NCI-H1930 (cell line): ENCODE measurements at regions not wholly inside any gene's neighbourhood (a gene's known extent, or its start where the extent isn't known, plus 50 kb on each side); places are given as distances from the start of the nearest gene placed in this dataset.
"Not testable (repeated sequence)": the region's sequence is repeated elsewhere in the genome, so short reads cannot be mapped to it uniquely, and the experiment has no call there.

Source experiments
- DNase-seq, 2 experiments: peaks; one replicate each; lab custom pipeline; 2025; lab: John Stamatoyannopoulos, UW

DNA sequence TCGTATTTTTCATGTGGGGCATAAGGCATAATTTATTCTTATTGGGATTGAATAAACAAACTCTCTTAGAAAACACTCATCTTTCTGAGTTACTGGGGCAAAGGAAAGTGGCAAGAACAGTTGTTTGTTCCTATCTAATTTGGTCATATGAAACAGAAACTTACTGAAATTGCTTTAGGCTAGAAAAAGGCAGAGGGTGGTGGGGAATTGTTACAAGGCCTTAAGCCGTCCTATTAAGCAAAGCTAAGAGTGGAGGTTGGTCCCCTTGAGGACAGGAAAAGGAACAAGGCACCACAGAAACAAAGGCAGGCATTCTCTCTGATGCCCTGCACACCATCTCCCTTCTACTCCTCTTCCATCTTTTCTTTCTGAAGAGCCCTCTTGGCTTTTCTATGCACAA lies 830.9 kb downstream of the EDEM1 start:
- DNase-seq, result no peak

DNA sequence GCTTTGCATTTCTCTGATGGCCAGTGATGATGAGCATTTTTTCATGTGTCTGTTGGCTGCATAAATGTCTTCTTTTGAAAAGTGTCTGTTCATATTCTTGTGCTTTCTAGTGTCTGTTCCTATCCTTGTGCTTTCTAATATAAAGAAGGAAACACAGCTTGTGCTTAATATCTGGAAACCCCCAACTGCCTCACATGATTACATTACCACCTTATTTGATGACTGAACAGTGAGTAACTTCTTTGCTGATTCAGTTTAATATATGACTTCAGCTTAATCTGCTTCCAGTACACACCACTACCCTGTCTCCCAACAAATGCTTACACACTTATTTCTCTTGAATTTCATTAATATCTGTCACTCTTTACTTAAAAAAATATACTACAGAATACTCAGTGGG lies 835.1 kb downstream of the EDEM1 start:
- DNase-seq, result no peak

DNA sequence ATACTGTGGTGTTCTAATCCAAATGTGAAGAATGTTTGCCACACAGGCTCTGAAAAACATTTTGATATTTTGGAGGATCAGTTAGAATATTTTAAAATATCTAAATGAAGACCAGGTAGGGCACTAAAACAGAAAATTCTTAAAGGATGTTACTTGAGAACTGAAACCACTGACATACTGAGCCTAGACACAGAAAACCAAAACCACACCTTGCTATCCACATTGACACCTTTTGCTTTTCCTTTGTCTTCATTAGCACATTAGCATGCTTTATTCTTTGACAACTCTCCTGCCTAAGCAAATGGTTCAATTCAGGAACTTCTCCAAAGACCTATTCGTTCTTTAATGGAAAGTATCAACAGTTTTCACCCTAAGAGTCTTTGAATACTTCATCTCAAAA lies 835.9 kb upstream of the GRM7 start:
- DNase-seq, result no peak

DNA sequence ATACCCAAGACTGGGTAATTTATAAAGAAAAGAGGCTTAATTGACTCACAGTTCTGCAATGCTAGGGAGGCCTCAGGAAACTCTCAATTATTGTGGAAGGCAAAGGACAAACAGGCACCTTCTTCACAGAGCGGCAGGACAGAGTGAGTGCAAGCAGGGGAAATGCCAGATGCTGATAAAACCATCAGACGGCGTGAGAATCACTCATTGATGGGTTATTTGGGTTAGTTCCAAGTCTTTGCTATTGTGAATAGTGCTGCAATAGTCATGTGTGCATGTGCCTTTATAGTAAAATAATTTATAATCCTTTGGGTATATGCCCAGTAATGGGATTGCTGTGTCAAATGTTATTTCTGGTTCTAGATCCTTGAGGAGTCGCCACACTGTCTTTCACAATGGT lies 830.3 kb upstream of the GRM7 start:
- not testable (repeated sequence) for DNase-seq

DNA sequence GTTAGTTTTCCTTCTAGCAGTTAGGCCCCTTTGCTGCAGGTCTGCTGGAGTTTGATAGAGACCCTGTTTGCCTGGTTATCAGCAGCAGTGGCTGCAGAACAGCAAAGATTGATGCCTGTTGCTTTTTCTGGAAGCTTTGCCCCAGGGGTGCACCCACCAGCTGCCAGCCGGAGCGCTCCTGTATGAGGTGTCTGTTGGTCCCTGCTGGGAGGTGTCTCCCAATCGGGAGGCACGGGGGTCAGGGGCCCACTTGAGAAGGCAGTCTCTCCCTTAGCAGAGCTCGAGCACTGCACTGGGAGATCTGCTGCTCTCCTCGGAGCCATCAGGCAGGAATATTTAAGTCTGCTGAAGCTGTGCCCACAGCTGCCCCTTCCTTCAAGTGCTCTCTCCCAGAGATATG lies 825.3 kb upstream of the GRM7 start:
- no peak for DNase-seq

GRCh38 chr3:6039971-6040370 lies 820.9 kb upstream of the GRM7 start:
- DNase-seq, result no peak

- DNase-seq, result no peak
Observed at GRCh38 chr3:6041894-6042293, 819.0 kb upstream of the GRM7 start.

DNA sequence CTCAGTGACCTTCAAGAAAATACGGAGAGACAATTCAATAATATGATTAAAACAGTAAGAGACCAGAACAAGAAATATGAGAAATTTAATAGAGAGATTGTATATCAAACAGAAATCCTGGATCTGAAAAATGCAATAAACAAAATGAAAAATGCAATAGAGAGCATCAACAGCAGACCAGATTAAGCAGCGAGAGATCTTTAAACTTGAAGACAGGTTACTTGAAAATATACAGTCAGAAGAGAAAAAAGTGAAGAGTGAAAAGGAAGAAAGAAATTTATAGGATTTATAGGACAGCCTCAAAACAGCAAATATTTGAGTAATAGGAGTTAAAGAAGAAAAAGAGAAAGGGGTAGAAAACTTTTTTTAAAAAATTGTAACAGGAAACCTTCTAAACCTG lies 813.9 kb upstream of the GRM7 start:
- no peak for DNase-seq

DNA sequence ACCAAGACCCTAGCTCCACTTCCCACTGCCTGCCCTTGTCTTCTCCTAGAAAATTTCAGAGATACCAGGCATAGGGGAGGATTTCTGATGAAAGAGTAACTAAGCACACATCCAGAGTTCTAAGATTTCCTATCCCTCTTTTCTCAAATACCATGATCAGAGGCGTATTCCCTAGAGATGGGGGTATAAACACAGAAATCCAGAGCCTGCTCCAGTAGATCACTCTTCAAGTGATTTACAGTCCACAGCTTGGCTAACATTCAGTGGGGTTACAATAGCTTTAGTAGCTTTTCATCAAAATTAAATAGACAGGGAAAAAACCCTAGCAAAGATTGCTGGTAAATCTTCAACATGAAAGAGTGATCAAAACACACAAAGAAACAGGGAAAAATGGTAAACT lies 800.7 kb upstream of the GRM7 start:
- no peak for DNase-seq

DNA sequence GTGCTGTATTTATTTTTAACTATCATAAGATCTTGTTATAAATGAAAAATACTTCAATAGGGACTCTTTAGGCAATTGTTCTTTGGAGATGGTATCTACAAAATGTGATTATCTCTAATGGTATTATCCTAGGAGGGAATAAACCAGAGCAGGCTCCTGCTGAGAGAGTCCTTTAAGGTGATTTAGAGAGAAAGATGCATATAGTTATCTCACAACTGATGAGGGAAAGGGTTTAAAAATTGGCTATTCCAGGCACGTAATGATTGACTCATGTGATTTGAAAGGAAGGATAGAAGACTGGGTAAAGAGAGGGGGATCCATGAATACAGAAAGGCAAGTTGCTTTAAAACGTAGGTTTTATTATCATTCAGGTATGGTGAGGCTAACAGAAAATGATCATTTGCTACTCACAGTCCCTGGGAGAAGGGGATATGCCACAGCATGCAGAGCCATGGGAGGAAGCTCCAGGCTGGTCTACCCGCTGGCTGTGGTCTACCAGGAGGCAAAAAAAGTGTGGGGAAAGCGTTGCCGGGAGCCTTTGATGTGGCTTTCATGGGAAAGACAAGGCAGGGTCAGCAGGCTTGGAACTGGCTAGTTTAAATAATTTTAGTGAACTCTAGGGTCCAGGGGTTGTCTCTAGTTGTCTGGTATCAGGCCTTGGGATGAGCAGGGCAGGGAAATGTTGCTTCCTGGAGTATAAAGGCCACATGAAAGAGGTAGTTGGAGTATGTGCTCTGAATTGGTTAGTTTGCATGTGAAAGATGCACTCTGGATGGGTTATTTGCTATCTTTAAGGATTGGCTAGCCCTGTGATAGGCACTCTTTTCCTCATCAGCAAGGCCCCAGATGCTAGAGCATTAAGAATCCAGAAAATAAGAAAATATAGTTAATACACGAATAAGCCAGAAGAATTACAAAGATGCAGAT lies 798.4 kb upstream of the GRM7 start:
- DNase-seq, result no peak

GRCh38 chr3:6066397-6066796 lies 794.5 kb upstream of the GRM7 start:
- DNase-seq, result no peak

DNA sequence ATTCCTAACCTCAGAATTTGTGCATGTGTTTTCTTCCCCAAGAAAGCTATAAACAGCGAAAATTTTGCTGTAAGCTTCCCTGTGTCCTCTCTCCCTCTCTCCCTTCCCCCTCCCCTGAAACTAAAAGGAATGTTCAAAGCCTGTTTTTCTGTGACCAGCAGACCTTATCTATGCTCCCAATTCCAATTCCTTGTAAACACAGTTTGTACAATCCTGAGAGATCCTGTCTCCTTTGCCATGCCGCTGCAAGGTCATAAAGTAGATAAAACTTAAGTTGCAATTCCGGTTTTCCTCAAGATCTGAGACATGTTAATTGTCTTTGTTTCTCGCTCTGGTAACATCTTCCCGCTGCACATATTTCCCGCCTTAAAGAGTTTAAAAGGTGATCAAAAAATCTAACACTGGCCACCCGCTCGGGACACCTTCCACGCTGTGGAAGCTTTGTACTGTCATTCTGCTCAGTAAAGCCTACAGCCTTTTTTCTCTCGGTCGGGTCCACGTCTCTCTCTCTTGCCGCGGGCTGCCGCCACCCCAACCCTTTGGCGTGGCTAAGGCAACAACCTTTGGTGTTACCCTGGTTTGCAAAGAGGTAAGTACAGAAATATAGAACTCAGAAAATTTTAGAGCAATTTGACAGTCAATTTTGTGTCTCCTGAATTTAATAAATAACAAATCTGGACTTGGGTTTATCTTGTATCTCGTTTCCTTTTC lies 793.9 kb upstream of the GRM7 start:
- DNase-seq, result not testable (repeated sequence)

DNA sequence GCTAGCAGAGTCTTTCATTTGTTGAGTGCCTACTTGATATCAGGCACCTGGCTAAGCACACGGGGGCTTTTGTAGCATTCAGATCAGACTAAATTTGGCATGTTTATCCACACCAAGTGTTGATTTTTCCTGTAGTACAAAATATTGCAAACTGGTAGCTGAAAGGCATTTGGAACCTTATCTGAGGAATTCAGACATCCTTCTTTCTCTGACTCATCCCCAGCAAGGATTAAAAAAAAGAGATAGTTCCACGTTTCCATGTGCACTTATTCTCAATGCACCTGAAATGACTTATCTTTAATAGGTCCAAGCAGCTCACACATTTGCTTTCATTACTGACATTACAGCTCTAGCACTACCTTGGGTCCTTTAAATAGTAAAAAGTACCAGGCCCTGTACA lies 786.0 kb upstream of the GRM7 start:
- no peak for DNase-seq

DNA sequence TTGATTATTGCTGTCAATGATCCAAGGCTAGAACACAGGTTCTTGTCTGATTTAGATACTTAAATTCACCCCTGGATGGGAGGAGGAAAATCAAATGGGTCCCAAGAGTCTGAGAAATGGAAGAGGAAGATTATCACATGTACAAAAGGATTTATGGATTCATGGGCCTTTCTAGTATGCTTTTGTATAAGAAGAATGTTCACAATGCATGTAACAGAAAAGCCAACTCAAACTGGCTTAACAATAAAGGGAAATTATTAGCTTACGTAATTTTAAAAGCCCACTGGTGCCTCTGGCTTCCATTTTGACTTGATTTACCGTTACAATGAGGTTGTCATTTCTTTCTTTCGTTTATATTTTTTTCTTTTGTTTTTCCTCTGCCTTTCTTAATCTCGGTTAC lies 782.5 kb upstream of the GRM7 start:
- DNase-seq, result no peak

DNA sequence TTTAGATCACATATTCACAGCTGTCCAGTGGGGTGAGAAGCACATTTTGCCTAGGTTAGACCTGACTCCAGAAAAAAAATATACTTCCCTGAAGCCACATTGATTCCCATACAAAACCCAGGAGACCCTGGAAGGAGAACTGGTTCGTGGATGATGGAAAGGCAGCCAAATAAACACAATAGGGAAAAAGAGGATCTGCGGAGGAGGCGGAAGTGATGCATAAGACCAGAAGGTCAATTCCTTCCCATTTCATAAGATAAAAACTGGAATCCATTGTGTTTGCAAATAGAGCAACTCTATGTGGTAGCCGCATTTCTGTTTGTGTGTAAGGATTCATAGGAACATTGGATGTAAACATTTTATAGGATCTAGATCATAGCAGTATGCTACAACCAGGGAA lies 781.9 kb upstream of the GRM7 start:
- no peak for DNase-seq

- DNase-seq, result no peak
Observed at GRCh38 chr3:6079561-6080179, 781.2 kb upstream of the GRM7 start.

DNA sequence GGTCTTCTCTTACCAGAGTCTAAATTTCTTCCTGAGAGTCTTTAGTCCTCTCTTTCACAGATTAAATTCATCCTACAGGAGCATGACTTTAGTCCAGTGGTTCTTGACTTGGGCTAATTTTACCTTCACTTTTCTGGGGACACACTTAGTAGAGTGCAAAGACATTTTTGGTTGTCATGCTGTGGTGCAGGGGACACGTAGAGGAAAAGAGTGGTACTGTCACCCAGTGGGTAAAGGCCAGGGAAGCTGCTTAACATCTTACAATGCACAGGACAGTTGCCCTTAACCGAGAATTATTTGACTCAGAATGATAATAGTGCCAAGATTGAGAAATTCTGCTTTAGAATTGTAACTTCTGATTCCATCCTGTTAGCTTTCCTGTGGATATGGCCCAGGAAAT lies 772.5 kb upstream of the GRM7 start:
- DNase-seq, result no peak

DNA sequence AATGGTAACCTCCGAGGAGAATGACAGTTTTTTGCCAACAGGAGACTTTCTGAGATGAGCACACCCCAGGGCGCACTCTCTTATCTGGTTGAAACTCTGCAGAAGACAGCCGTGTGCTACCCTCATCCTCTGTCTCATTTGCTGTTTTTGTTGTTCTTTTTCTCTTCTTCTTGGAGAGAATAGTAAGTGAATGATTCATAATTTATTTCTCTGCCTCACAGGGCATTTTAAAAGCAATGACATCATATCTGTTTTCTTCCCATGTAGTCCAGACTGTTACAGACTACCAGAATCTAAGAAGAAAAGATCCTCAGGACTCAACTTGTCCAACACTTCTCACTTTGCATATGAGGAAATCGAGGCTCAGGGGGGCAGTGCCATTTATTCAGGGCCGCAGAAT lies 771.1 kb upstream of the GRM7 start:
- no peak for DNase-seq

DNA sequence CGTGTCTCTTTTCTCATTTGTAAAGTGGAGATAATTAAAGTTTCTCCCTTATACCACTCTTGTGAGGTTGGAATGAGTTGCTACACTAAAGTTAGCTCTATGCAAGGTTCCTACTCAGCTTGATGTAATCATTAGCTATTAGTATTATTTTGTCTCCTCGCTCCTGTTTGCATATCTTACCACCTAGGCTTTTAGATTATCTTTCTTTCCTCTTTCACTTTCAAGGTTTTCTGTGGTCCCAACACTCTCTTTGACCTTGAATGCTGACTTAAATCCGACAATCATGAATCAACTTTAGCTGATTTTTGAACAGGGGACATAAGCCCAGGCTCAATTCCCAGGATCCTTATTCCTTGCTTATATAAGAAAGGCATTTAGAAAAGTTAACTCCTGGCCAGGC lies 769.7 kb upstream of the GRM7 start:
- DNase-seq, result no peak

DNA sequence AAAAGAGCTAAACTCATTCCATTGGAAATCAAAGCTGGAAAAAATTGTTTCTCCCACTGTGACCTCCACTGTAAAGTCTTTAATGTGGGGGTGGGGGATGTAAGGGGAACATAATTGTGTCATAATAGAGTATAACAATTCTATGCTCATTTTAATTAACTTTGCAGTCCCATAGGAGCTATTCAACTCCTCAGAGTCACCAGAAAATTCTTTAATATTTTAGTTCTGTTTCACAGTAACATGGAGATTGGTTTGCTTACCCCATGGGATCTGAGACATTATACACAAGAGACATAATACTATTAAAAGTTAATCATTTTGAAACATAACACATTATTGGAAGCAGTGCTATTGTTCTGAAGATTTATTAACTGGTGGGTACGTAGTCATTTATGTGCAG lies 765.9 kb upstream of the GRM7 start:
- no peak for DNase-seq

- DNase-seq, result no peak
Observed at GRCh38 chr3:6097021-6097420, 763.9 kb upstream of the GRM7 start.

DNA sequence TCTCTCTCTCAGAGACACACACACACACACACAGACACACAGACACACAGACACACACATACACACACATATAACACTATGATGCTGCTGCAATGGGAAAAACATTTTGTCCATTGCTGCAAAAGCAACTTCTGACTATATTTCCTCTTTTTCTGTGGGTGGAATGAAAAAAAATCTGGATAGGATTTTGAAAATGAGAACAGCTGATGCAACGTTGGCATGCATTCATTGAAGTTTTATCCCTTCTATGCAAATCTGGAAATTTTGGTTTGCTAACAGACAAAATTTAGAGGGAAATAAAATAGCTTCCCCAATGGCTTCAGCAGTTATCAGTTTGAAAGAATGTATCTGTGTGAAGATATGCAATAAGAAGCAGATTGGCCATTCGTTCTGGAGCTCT lies 763.4 kb upstream of the GRM7 start:
- no peak for DNase-seq

DNA sequence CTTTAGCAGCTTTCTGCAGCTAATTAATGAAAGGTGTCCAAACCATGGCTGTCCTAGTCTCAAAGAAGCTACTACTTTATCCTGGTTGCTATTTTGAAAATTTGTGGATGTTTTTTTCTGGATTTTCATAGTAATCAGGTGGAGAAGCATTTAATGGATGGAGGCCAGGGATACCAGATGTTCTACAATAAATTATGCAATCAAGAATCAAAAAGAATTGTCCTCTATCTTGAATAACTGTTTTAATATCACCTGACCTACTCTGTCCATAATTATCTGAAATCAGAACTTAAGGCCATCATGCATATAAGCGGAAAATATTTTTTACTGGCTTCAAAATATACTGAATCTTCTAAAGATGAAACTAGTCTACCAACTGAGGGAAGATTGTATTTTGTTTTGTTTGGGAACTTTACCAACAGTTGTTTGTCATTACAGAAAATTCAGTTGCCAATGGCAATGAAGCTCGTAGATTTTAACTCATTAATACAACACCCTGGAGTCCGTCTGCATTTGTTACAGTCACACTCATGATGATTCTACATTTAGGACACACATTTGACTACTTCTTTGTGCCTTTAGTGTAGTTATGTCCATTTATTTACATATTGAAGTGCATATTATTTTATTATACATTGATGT lies 762.3 kb upstream of the GRM7 start:
- DNase-seq, result no peak
